Kidney glomerular epithelial cell (primary cell): ENCODE measurements at regions not wholly inside any gene's neighbourhood (a gene's known extent, or its start where the extent isn't known, plus 50 kb on each side); places are given as distances from the start of the nearest gene placed in this dataset.
"Not testable (repeated sequence)": the region's sequence is repeated elsewhere in the genome, so short reads cannot be mapped to it uniquely, and the experiment has no call there.

Source experiments
- DNase-seq: peaks from one replicate; lab custom pipeline; 2025; lab: John Stamatoyannopoulos, UW

DNA sequence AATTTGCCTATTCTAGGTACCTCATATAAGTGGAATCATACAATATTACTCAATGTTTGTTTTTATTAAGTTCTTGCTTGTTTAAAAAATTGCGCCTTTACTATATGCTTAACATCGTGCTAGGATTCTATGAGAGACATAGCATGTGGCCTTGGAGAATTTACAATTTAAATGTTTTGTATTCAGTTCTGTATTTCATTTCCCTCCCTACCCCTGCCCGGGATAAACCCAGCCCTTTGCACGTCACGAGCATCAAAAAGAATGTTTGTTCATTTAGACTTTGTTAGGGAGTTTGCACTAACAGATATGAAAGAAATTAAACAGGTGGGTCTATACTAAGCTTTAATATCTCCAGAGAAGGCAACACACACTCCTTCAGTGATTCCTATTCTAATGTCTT, 75.7 kb downstream of the C18orf54 start:
- no peak for DNase-seq

DNA sequence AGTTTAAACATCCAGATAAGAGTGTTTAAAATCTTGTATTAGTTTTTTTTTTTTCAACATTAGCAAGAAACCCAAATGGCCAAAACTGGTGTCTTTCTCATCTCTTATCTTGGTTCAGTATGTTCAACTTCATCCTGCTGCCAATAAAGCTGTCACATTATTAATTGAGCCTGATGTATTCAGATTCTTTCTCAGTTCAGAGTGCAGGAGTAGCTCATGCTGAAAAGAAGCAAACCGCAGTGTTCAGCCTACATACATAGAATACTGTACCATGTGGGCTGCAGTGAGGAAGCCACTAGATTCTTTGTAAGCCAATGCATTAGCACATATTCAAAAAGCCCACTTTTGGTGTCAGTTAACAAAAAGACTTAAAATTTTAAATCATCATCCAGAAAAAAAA, 76.2 kb downstream of the C18orf54 start:
- DNase-seq: no peak

DNA sequence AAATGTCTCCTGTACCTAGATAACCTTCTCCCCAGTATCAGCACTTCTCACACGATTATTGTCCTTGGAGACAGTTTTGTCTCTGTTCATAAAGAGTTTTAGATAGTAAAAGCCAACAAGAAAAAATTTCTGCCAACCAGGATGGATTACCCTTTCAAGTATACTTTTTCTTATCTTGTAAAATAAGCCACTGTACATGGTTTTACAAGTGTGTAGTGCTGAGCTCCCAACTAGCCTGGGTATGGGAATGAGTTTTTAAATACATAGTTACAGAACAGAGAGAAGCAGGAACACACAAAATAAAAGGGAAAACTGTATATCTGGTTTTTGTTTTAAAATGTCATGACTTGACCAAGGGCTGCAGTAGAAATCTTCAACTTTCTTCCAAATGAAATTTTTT, 76.7 kb downstream of the C18orf54 start:
- no peak for DNase-seq

DNA sequence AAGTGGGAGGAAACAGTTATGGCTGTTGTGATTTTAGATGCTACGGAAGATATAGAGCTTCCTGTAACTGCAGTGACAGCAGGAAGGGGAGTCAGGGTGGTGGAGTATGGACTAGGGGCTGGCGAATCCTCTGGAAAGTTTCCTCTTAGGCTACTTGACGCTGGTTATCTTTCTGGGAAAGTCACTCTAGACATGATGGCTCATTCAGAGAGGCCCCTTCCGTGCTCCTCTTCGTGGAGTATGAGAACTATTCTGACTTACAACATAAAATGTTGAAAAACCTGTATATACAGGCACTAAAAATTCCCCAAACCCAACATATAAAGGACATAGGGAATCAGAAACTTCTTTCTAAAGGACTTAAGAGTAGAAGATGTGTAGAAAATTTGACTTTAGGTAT, 78.8 kb downstream of the C18orf54 start:
- DNase-seq: no peak

DNA sequence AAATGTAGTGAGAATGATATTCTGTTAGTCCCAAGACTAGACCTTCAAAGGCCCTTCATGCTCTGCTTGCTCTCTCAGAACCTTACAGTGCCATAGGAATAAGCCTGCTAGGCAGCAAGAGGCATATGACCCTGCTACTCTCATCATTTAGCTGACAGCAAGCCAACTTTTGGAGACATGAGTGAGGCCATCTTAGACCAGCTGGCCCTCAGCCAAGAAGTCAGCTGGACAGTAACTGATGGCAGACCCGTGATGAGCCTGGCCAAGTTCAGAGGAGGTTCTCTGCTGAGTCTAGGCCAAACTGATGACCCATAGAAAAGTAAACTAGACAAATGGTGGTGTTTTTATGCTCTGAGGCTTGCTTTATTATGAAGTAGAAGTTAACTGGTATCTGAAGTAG, 82.6 kb downstream of the C18orf54 start:
- DNase-seq: peak; percentile 2

DNA sequence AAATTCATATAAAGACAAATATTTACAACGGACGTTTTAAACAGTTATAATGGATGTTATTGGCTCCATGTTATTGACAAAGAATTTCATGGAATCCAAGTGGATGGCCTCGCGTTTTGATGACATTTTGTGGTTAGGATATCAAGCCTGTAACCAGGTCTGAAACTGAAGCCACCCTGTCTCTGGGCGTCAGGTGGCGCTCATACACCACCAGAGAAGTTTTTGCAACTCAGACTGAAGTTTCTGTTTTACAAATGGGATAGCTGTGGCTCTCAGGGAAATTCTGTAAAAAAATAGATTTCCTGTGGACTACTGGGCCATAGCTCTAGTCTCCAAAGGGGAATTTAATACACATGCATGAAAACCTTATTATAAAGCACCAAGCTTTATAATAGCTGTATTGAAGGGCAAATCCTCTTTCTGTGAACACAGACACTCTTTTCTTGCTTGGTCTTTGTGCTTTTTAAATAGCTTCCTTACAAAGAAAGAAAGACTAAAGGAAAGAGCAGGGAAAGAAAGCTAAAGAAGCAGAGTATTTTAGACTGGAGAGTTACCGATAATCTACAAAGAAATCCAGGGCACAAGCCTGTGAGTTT, 86.7 kb downstream of the C18orf54 start:
- DNase-seq: peak; percentile 62

DNA sequence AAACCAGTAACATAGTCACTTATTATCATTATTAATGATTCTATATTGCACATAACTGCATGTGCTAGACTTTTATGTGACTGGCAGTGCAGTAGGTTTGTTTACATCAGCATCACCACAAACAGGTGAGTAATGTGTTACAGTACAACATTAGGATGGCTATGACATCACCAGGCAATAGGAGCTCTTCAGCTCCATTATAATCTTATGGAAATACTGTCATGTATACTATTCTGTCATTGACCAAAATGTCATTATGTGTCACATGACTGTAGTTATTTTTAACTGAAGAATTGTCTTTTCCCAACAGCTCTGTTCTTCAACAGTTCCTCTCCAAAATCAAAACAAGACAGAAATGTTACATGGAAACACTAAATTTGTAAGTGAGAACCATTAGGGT, 96.3 kb downstream of the C18orf54 start:
- no peak for DNase-seq

DNA sequence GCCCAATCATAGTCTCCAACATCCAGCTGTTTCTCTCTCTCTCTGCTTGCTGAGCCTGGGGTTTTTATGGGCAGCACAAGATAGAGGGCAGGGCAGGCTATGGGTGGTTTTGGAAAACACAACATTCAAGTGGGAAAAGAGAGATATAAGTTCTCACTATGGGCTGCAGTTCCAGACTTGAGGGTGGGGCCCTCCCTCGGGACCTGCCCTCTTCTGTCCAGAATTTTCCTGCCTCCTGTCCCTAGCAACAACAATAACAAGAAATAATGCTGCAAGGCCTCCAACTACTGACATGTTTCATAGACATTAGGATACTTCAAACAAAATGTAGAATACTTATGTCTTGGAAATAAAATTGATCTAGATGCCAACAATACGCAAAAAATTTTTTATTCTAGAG, 107.8 kb downstream of the C18orf54 start:
- no peak for DNase-seq

DNA sequence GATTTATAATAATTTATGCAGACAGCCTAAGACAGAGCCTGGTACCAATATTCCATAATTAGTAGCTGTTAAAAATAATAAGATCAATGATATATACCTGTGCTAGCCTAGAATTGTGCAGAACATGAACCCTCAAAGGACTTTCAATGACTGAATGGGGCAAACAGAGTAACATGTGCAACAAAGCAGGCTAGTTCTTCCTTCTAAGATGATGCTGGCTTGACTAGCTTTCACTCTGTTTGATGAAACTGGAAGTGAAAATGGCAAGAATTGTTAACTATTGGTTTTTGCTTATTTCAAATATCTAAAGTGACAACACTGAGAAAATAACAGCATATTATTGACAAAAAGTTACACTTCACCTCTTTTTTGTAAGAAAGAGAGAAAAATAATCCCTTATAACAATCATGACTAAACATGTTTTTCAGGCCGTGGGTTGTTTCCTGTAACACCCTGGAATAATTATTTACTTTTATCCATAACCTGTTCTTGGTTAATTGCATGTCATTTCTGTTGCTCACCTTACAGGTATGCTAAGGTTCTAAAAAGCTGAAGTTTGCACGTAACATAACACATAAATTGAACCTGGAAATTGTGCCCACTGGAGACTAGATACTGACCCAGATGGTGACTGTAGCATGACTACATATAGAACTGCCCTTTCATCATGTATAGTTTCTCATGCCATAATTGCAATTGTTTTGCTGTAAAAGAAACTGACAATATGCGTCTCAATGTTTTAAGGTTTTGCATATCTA, 108.7 kb downstream of the C18orf54 start:
- DNase-seq: no peak

DNA sequence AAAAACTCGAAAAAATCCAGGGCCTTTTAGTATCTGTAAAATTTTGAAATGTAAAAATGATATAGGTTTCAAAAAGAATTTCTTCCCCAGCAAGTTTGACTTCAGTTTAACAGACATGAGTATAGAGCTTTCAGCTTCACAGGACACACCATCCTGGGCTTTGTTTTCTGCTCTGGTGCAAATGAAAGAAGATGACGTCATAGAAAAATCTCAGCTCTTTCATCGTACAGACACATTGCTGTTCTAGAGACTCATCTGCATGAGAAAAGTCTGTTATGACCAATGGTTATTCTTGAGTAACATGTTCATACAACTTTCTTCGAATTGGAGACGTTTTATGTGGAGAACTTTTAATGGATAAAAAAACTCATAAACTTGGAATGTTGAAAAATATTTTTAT, 111.7 kb upstream of the DYNAP start:
- DNase-seq: no peak

DNA sequence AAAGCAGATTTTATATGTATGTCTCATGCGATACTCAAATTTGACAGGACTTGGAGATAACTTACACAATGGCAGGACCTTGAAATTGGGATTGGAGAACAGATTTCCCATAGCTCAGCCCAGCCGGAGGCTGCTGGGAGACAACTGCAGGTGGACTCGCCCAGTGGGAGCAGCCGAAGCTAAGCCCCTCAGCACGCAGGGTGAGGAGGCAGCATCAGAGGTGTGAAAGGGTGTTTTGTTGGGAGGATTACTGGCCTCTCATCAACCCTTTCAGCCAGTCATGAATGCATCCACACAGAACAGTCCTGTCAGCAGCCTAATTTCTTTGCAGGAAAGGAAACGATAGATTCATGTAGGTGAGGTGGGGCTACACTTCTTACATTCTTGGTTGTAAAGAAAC, 110.4 kb upstream of the DYNAP start:
- no peak for DNase-seq

DNA sequence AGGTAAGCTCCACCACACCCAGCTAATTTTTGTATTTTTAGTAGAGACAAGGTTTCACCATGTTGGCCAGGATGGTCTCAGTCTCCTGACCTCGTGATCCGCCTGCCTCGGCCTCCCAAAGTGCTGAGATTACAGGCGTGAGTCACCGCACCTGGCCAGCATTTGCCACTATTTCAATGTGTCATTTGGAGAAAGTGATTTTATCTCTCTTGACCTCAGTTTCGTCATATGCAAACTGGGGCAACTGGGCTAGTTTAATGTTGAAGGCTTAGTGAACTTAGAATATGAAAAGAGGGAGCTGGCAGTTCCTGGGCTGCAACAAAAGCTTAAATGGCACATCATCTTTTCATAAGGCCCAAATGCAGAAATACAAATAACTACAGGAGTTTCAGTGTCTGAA, 88.6 kb upstream of the DYNAP start:
- not testable (repeated sequence) for DNase-seq

DNA sequence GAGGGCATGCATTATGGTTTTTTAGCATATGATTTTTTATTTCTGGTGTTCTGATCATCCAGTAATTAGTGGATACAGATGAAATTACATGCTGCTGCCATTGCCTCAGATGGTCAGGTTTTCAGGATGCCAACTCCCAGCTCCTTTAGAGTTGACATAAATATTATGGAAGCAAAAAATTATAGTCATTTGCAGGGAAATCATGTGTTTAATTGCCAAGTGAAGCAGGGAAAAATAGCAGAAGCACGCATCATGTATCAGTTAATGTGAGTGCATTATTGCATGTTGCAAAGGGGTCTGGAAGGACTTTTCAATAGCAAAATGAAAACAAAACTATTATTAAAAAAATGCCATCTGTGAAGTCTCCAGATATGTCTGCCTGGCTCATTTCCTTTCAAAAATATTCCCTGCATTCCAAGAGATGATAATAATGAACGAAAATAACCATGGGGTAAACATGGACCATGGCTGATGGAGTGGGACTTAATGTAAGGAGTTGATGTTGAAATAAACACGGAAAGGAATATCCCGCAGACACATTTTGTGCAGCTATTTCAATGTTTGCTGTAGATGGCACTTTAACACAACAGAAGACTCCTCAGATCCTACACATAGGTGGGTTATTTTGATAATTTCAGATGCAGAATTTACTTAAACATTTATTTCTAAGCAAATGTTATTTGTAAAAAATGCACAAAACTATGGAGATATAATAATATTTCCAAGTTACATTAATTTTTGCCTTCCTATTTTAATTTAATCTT, 87.7 kb upstream of the DYNAP start:
- no peak for DNase-seq

DNA sequence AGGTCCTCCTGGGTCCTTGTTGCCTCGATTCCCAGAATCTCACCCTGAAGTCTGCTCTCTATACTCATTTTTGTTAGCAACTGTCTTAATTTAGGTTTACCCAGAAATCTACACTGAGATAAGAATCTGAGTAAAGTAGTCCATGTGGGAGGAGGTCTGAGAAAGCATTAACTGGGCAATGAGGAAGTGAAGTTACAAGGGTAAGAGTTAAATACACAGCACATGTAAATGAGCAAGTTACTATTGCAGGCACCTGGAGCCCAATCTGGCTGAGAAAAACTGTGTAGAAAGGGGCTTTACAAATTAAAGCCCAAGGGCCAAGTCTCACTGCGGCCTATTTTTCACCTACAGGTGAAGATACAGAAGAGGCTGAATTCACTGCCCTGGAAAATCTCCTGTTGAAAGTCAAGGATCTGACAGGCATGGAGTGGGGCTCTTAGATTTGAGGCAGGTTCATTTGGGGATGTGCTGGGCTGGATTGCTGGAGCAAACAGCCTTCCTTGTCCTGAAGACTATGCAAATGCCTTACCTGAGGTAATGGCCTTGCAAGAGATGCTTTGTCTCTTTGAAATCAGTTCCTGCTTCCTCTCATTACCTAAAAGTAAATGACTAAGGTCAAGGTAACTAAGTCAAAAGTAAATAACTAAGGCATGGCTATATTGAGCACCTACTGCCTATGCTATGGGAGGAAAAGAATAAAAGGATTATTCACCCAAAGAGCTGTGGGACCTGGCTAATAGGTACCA, 84.4 kb upstream of the DYNAP start:
- no peak for DNase-seq

DNA sequence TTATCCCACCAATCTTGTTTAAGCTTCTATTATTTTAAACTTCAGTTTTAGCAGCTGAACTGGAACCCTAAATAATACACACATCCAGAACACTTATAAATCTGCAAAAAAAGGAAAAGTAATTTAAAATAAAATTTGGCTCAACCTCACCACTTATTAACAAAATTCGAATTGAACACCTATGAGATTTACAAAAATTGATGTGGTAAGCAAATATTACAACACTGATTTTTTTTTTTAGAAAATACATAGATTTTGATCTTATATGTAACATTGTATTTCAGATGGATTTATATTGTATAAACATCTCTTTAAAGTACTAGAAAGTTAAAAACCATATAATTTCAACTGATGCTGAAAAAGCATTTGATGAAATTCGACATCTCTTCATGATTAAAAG, 81.3 kb upstream of the DYNAP start:
- no peak for DNase-seq

DNA sequence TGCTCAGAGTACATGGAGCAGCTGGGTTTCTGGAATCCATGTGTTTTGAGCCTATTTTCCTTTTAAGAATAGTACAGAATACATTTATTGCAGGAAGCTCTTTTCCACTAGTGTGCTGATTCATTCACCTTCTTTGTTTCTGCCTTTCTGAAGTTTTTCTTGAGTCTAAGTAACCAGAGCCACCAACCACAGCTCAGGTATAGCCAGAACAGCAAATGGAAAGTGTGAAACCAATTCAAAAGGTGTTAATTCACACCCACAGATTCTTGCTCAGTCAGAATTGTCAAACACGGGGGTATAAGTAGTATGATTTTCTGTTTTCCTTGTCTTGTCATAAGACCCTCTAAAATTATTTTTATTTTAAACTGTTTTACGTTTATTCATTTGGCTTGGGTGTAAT, 75.9 kb upstream of the DYNAP start:
- DNase-seq: no peak

DNA sequence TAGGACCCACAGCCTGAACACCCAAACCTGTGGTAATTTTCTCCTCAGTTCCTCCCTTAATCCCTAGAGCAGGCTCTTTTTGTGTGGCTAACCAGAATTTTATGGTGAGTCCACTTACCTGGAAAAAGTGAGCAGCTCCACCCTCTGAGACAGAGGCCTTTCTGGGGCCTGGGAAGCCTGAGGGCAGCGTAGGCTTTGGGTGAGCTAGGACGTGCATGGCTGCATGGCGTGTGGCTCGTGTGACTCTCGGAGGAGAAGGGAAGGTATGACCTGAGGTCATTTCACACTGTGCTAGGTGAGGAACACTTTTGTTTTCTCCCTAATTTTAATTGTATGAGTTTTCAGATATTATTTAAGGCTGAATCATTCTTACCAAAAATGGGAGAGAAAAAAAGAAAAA, 73.5 kb upstream of the DYNAP start:
- no peak for DNase-seq

DNA sequence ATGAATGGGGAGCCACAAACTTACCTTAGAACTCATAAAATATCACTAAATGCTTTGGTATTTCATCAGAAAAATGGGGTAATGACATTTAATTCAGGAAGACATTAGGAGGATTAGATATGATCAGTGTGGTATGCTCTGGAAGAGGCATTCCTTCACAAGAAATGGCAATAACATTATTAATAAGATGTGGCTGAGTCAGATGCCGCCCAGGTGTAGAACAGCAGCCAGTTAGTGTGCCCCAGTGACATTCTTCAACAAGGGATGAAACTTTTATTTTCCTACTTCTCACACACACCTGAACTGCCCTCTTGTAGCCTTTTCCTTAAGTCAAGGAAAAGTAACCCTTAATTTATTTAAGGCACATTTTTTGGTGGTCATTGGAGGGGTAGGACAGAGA, 69.2 kb upstream of the DYNAP start:
- DNase-seq: no peak

DNA sequence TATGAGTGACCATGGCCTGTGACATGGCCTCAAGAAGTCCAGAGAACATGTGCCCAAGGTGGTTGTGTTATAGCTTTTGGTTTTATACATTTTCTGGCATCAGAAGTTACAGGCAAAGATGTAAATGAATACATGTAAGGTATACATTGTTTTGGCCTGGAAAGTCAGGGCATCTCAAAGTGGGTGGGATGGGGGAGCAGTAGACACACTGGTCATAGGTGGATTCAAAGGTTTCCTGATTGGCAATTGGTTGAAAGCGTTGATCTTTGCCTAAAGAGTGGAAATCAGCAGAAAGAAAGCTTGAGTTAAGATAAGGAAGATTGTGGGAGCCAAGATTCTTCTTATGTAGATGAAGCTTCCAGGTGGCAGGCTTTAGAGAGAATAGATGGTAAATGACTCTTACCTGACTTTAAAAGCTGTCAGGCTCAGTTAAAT, 62.1 kb upstream of the DYNAP start:
- no peak for DNase-seq

DNA sequence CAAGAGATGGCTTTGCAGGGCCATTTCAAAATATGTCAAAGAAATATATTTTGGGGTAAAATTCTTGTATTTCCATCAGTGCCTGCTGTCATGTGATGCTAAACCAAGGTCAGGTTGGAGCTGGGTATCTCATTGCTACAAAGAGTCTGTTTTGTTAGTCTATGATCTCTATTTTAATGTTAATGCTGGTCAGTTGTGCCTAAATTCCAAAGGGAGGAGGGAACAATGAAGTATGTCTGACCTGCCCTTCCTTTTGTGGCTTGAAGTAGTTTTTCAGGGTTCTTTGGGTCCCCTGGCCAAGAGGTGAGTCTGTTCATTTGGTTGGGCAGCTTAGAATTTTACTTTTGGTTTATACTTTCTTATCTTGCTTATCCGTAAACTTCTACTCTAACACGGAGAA, 61.6 kb upstream of the DYNAP start:
- no peak for DNase-seq

DNA sequence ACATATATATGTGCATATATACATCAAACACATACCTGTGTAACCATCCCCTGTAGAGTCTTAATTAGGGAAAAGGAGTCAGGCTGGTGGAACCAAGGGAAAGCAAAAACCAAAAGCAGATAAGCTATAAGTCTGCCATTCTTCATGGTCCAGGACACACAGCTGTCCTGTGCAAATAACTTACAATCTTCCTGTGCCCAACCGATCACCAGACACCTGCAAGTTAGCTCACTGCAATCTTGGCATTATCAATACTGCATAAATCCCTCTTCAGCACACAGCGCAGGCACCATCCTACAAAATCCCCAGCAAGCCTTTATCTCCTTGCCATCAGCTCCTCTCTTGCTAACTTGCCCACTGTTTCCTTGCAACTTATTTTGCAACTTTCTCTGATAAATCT, 60.8 kb upstream of the DYNAP start:
- DNase-seq: no peak

DNA sequence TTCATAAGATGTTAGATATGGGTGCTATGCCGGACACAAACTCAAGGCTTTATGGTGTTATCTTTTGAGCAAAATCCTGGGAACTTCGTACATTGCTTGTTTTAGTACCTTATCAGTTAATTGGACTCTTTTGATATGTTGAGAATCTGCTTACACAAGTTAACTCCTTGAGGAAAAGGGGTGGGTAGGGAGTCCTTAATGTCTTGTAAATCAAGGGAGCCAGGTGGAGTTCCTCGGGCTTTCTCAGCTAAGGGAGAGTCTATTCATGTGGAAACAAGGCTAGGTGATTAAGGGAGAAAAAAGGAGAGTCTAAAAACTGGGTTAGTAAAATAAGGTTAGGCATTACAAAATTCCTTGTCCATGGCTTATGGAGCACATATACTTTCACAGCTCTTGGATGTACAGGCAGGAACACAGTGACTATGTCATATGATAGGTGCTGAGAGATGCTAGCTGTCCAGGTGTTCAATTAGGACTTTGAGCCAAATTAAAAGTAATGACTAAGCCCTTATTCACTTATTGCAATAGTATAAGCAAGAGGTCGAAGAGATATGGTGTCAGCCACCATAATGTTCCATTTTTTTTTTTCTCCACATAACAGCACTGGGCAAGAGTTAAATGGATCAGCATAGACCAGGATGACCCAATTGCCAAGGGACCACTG, 59.5 kb upstream of the DYNAP start:
- no peak for DNase-seq
